ENCODE measurements at regions not wholly inside any gene's neighbourhood (a gene's known extent, or its start where the extent isn't known, plus 50 kb on each side); places are given as distances from the start of the nearest gene placed in this dataset.

DNA sequence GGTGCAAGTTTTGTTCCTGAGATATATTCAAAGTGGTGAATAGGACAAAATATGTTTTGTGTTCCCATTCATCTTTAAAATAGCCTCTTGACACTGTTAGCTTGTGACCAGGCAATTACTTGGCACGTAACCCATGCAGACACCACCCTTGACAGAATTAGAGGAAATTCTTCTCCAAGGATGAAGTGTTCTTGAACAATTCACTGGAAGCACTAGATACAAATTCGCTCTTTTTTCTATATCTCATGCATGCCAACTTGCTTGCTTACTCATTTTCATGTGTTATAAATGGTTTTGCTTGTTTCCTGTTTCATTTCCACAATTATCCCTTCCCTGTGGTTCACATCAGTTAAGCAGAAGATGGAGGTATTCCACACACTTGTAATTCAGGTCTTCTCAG, 105.2 kb upstream of the MAN1A1 start:
- H3K27me3 ChIP-seq (ENCODE audit: control insufficient read depth, insufficient read depth, low read length) = no peaks in the 10 kb centered on the region
- TF ChIP-seq, protein P1, sequence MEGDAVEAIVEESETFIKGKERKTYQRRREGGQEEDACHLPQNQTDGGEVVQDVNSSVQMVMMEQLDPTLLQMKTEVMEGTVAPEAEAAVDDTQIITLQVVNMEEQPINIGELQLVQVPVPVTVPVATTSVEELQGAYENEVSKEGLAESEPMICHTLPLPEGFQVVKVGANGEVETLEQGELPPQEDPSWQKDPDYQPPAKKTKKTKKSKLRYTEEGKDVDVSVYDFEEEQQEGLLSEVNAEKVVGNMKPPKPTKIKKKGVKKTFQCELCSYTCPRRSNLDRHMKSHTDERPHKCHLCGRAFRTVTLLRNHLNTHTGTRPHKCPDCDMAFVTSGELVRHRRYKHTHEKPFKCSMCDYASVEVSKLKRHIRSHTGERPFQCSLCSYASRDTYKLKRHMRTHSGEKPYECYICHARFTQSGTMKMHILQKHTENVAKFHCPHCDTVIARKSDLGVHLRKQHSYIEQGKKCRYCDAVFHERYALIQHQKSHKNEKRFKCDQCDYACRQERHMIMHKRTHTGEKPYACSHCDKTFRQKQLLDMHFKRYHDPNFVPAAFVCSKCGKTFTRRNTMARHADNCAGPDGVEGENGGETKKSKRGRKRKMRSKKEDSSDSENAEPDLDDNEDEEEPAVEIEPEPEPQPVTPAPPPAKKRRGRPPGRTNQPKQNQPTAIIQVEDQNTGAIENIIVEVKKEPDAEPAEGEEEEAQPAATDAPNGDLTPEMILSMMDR (IDR thresholded peaks at IDR 0.05; ENCODE audit: borderline replicate concordance, extremely low read depth, insufficient read depth) = no peak
- no peaks in the 10 kb centered on the region for H3K36me3 ChIP-seq (ENCODE audit: control insufficient read depth in 2 of 3, insufficient read depth in 3 of 3, low read length in 3 of 3)
- FAIRE-seq (no peak), DNase-seq (peak in 1 of 5 donors; percentile 24)
- no peak overlapping the region for H3K27ac ChIP-seq (ENCODE audit: low read depth in 2 of 2, low read length in 2 of 2)
- H3K9ac ChIP-seq (ENCODE audit: low read length in 3 of 3) = no peak overlapping the region
- no peak overlapping the region for H3K4me3 ChIP-seq (ENCODE audit: low read length in 3 of 3)
- H3K9me3 ChIP-seq (ENCODE audit: control insufficient read depth in 2 of 3, insufficient read depth in 1 of 3, low read length in 3 of 3) = no peaks in the 10 kb centered on the region
- intact Hi-C loops (cut with DNase I) = no loop called here
- H3K4me1 ChIP-seq (ENCODE audit: control insufficient read depth in 2 of 3, insufficient read depth in 2 of 3, low read depth in 1 of 3, low read length in 3 of 3) = no peaks in the 10 kb centered on the region

- H3K27ac ChIP-seq (ENCODE audit: low read depth in 2 of 2, low read length in 2 of 2) = no peak overlapping the region
- FAIRE-seq (no peak), DNase-seq (no peak)
- TF ChIP-seq, protein P1 (IDR thresholded peaks at IDR 0.05; ENCODE audit: borderline replicate concordance, extremely low read depth, insufficient read depth) = no peak
- intact Hi-C loops (cut with DNase I) = no loop called here
- no peaks in the 10 kb centered on the region for H3K9me3 ChIP-seq (ENCODE audit: control insufficient read depth in 2 of 3, insufficient read depth in 1 of 3, low read length in 3 of 3)
- H3K9ac ChIP-seq (ENCODE audit: low read length in 3 of 3) = no peak overlapping the region
- no peaks in the 10 kb centered on the region for H3K36me3 ChIP-seq (ENCODE audit: control insufficient read depth in 2 of 3, insufficient read depth in 3 of 3, low read length in 3 of 3)
- H3K4me3 ChIP-seq (ENCODE audit: low read length in 3 of 3) = no peak overlapping the region
- no peaks in the 10 kb centered on the region for H3K27me3 ChIP-seq (ENCODE audit: control insufficient read depth, insufficient read depth, low read length)
- no peaks in the 10 kb centered on the region for H3K4me1 ChIP-seq (ENCODE audit: control insufficient read depth in 2 of 3, insufficient read depth in 2 of 3, low read depth in 1 of 3, low read length in 3 of 3)
These were observed 104.0 kb upstream of the MAN1A1 start for GRCh38 chr6:119453242-119454200.

DNA sequence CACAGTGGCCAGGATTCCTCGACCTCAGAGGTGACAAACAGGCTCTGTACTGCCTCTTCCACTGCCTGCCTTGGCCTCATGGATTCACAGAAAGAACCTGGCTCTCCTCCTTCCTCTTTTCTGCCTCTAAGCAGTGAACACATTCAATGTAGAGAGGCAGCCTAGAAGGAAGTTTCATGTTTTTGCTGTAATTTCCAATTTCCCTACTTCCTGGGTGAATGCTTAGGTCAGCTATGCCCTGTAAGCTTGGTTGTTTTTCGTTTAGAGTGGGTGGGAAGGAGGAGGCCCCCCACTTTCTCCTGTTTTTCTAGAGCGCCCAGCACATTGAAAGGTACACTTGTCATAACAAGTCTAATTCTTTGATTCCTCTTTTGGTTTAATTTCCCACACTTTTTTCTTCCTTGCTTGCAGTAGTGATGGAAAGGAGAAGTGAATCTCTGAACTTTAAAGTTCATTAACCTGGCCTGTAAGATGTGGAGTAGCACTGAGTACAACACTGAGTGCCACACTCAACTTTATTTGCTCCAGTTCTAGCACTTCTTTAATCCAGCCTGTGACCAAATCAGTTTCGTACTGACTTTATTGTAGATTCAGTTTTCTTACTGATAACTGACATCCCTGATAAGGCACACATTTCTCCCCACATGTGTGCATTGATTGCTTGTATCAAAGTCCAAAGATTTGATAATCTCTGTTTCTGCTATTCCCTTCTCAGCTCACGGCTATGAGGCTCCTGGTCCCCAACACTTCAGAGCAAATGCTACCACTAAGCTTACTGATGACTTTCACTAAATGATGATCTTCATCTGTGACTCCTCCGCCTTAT, 100.0 kb upstream of the MAN1A1 start:
- peaks cover 0 to 13% (median 6%) of the 10 kb centered on the region in 3 donors for H3K4me1 ChIP-seq (ENCODE audit: control insufficient read depth in 2 of 3, insufficient read depth in 2 of 3, low read depth in 1 of 3, low read length in 3 of 3)
- no peak overlapping the region for H3K4me3 ChIP-seq (ENCODE audit: low read length in 3 of 3)
- no peak overlapping the region for H3K9ac ChIP-seq (ENCODE audit: low read length in 3 of 3)
- H3K27ac ChIP-seq (ENCODE audit: low read depth in 2 of 2, low read length in 2 of 2) = no peak overlapping the region
- no peaks in the 10 kb centered on the region for H3K9me3 ChIP-seq (ENCODE audit: control insufficient read depth in 2 of 3, insufficient read depth in 1 of 3, low read length in 3 of 3)
- no peaks in the 10 kb centered on the region for H3K27me3 ChIP-seq (ENCODE audit: control insufficient read depth, insufficient read depth, low read length)
- H3K36me3 ChIP-seq (ENCODE audit: control insufficient read depth in 2 of 3, insufficient read depth in 3 of 3, low read length in 3 of 3) = no peaks in the 10 kb centered on the region
- FAIRE-seq = no peak
- TF ChIP-seq, protein P1 (IDR thresholded peaks at IDR 0.05; ENCODE audit: borderline replicate concordance, extremely low read depth, insufficient read depth) = no peak
- no peak for DNase-seq
- intact Hi-C loops (cut with DNase I) = no loop called here

Data from kidney (tissue), 13 donors.